Karpas-422 (cell line): ENCODE measurements at regions not wholly inside any gene's neighbourhood (a gene's known extent, or its start where the extent isn't known, plus 50 kb on each side); places are given as distances from the start of the nearest gene placed in this dataset.
"Not testable (repeated sequence)": the region's sequence is repeated elsewhere in the genome, so short reads cannot be mapped to it uniquely, and the experiment has no call there.

Source experiments
- DNase-seq: peaks from one replicate; pipeline ENCODE4 v3.0.0-alpha.2; 2015
- H2AFZ ChIP-seq: fragments of 200-600 bp; sonication (generic); 2 replicates; pipeline ENCODE4 v1.6.1; 2014; ENCODE audit warnings: antibody characterized with exemption, low read length, mixed read lengths
- H3K27ac ChIP-seq: fragments of 200-600 bp; sonication (generic); 2 replicates; pipeline ENCODE4 v1.5.1; 2014; ENCODE audit warnings: mild to moderate bottlenecking, low read length, moderate library complexity
- H3K27me3 ChIP-seq: fragments of 200-600 bp; sonication (generic); 2 replicates; pipeline ENCODE4 v1.6.1; 2014; ENCODE audit warnings: low read length, mixed read lengths
- H3K36me3 ChIP-seq: fragments of 200-600 bp; sonication (generic); 2 replicates; pipeline ENCODE4 v1.6.1; 2014; ENCODE audit warnings: low read length, mixed read lengths; ENCODE audit not compliant: insufficient read depth
- H3K4me1 ChIP-seq: fragments of 200-600 bp; sonication (generic); 2 replicates; pipeline ENCODE4 v1.6.1; 2014; ENCODE audit warnings: mild to moderate bottlenecking, low read length, mixed read lengths
- H3K4me2 ChIP-seq: fragments of 200-600 bp; sonication (generic); 2 replicates; pipeline ENCODE4 v1.6.1; 2014; ENCODE audit warnings: low read length, low read depth, mild to moderate bottlenecking; ENCODE audit not compliant: poor library complexity, severe bottlenecking
- H3K4me3 ChIP-seq: fragments of 200-600 bp; sonication (generic); 2 replicates; pipeline ENCODE4 v1.5.1; 2014; ENCODE audit warnings: mild to moderate bottlenecking, antibody characterized with exemption, low read length, mixed read lengths
- H3K79me2 ChIP-seq: fragments of 200-600 bp; sonication (generic); 2 replicates; pipeline ENCODE4 v1.6.1; 2014; ENCODE audit warnings: mild to moderate bottlenecking, low read length, mixed read lengths
- H3K9ac ChIP-seq: fragments of 200-600 bp; sonication (generic); 2 replicates; pipeline ENCODE4 v1.6.0; 2014; ENCODE audit warnings: low read length
- H3K9me2 ChIP-seq: fragments of 200-600 bp; sonication (generic), shearing (Covaris generic); replicated peaks from 2 replicates; pipeline ENCODE4 v1.6.0; 2014; ENCODE audit warnings: mild to moderate bottlenecking, low read length, moderate library complexity; ENCODE audit not compliant: insufficient read depth
- H3K9me3 ChIP-seq: fragments of 300-700, 200-600 bp; sonication (generic); 2 replicates; pipeline ENCODE4 v1.6.1; 2014; ENCODE audit warnings: low read length, mixed read lengths
- H4K20me1 ChIP-seq: fragments of 200-600 bp; sonication (generic); 2 replicates; pipeline ENCODE4 v1.6.1; 2014; ENCODE audit warnings: mild to moderate bottlenecking, antibody characterized with exemption, low read length, low read depth; ENCODE audit not compliant: insufficient read depth

GRCh38 chr13:86585835-86586234, 786.6 kb upstream of the SLITRK6 start:
- Histone ChIP-seq H3K9me2 (no peaks in the 10 kb centered on the region), H3K79me2 (no peaks in the 10 kb centered on the region), H3K4me2 (no peak overlapping the region), H3K9ac (no peak overlapping the region), H4K20me1 (no peaks in the 10 kb centered on the region), H3K36me3 (no peaks in the 10 kb centered on the region), H3K4me1 (peaks cover 5% of the 10 kb centered on the region), H3K27me3 (no peaks in the 10 kb centered on the region), H2AFZ (peak overlapping the region; percentile 49; the same call in 1 of the 2 replicates), H3K27ac (no peak overlapping the region), H3K4me3 (no peak overlapping the region), H3K9me3 (no peaks in the 10 kb centered on the region; the same call in 1 of the 2 replicates)
- no peak for DNase-seq

- Histone ChIP-seq H3K79me2 (no peaks in the 10 kb centered on the region), H3K36me3 (peaks cover 3% of the 10 kb centered on the region; the same call in 1 of the 2 replicates), H3K4me2 (no peak overlapping the region), H3K4me3 (no peak overlapping the region), H2AFZ (no peak overlapping the region; the same call in 1 of the 2 replicates), H4K20me1 (no peaks in the 10 kb centered on the region), H3K27ac (no peak overlapping the region), H3K4me1 (no peaks in the 10 kb centered on the region), H3K9me3 (peaks cover 10% of the 10 kb centered on the region), H3K9me2 (no peaks in the 10 kb centered on the region), H3K27me3 (no peaks in the 10 kb centered on the region), H3K9ac (no peak overlapping the region)
- no peak for DNase-seq
Observed at GRCh38 chr13:86591862-86592261, 792.6 kb upstream of the SLITRK6 start.

DNA sequence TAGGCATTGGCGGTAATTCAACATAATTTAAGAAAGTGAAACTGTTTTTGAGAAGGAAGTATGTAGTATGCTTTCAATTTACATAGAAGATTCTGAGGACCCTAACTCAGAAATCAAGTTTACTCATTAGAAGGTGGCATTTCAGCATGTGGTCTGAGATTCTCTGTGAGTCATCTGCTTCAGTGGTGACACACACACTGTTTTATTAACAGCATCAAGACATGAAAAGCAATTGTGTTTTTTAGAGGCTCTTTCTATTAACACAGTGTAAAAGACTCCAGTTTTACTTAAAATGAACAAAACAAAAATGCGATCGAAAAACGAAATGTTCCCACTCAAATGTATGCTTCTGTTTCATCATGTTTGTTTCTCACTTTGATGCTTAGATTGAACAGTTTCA, 802.1 kb upstream of the SLITRK6 start:
- H3K79me2 ChIP-seq: no peaks in the 10 kb centered on the region
- H2AFZ ChIP-seq: peak overlapping the region; percentile 12; the same call in 1 of the 2 replicates
- H3K4me3 ChIP-seq: no peak overlapping the region
- no peaks in the 10 kb centered on the region for H4K20me1 ChIP-seq
- H3K27ac ChIP-seq: no peak overlapping the region
- no peaks in the 10 kb centered on the region for H3K36me3 ChIP-seq
- no peak overlapping the region for H3K4me2 ChIP-seq
- H3K9me3 ChIP-seq: peaks cover 3% of the 10 kb centered on the region; the same call in 1 of the 2 replicates
- no peaks in the 10 kb centered on the region for H3K4me1 ChIP-seq
- DNase-seq: no peak
- H3K27me3 ChIP-seq: no peaks in the 10 kb centered on the region
- no peaks in the 10 kb centered on the region for H3K9me2 ChIP-seq
- H3K9ac ChIP-seq: no peak overlapping the region

DNA sequence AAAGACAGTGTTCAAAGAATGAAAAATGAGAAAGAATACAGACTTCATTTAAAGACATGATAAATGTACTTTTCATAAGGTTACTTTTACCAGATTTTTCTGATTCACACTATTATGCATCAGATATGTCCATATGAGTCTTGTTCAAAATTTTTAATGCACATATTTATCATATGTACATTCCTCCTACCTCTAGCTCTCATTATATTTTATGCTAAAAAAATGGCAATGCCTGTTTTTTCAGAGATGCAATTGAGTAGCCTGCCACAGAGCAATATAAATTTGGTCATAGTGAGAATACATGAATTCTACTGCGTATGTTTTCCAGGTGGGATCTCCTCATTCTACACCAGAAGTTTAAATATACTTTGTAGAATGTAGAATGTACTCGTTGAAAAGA, 807.0 kb upstream of the SLITRK6 start:
- no peaks in the 10 kb centered on the region for H3K36me3 ChIP-seq
- H4K20me1 ChIP-seq: no peaks in the 10 kb centered on the region
- peak overlapping the region; percentile 78 for H2AFZ ChIP-seq
- H3K4me2 ChIP-seq: no peak overlapping the region
- H3K4me3 ChIP-seq: no peak overlapping the region
- no peaks in the 10 kb centered on the region for H3K9me2 ChIP-seq
- no peaks in the 10 kb centered on the region for H3K27me3 ChIP-seq
- H3K4me1 ChIP-seq: no peaks in the 10 kb centered on the region
- DNase-seq: no peak
- no peaks in the 10 kb centered on the region for H3K9me3 ChIP-seq
- H3K9ac ChIP-seq: no peak overlapping the region
- H3K79me2 ChIP-seq: no peaks in the 10 kb centered on the region
- H3K27ac ChIP-seq: no peak overlapping the region

DNA sequence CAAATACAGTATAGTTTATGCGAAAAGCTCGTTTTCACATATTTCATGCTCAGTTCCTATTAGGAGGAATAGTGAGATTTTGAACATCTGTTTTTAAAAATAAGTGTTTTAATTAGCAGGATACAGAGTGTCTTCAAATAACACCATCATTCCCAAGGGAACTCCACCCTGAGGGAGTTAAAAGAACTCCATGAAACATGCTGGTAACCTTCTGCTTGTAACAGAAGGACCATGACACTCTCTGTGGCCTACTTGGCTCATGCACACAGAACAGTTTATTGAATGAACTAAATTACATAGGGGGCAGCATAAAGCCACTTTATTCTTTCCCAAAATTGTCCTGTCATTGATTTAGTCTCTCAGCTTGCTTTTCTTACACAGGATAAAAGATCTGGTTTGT, 809.5 kb upstream of the SLITRK6 start:
- Histone ChIP-seq H2AFZ (peak overlapping the region; percentile 10; the same call in 1 of the 2 replicates), H3K9me2 (no peaks in the 10 kb centered on the region), H3K4me1 (no peaks in the 10 kb centered on the region), H3K36me3 (no peaks in the 10 kb centered on the region), H3K27me3 (no peaks in the 10 kb centered on the region), H4K20me1 (no peaks in the 10 kb centered on the region), H3K4me3 (no peak overlapping the region), H3K79me2 (no peaks in the 10 kb centered on the region), H3K4me2 (no peak overlapping the region), H3K9me3 (peaks cover 3% of the 10 kb centered on the region), H3K9ac (no peak overlapping the region), H3K27ac (no peak overlapping the region)
- DNase-seq: no peak

DNA sequence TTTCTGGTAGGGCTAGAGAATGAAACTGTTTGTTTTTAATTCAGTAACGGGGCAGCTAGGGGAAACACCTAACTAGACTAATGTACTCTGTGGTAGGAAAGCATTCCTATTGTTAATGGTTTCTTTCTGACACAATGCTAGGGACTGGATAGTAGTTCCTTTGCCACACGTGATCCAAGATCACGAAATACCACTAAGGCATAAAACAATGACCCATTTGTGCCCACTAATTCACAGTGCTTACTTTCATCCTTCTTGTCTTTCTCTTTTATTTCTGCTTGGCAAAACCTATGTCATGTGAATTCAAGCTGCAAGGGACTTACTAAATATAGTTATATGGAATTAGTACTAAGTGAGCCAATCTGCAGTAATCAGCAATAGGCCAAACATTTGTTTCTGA, 834.1 kb upstream of the SLITRK6 start:
- no peak overlapping the region for H3K4me2 ChIP-seq
- no peaks in the 10 kb centered on the region for H3K27me3 ChIP-seq
- no peaks in the 10 kb centered on the region for H3K9me2 ChIP-seq
- no peak overlapping the region for H3K4me3 ChIP-seq
- no peak overlapping the region for H3K9ac ChIP-seq
- DNase-seq: no peak
- no peaks in the 10 kb centered on the region for H3K4me1 ChIP-seq
- peak overlapping the region; percentile 90 for H2AFZ ChIP-seq
- H3K27ac ChIP-seq: no peak overlapping the region
- no peaks in the 10 kb centered on the region for H4K20me1 ChIP-seq
- H3K36me3 ChIP-seq: no peaks in the 10 kb centered on the region; the same call in 1 of the 2 replicates
- 0 out of 2 replicates have a peak, but pooled peaks cover 1% of the 10 kb centered on the region for H3K9me3 ChIP-seq
- H3K79me2 ChIP-seq: no peaks in the 10 kb centered on the region

- H3K27ac ChIP-seq, H4K20me1 ChIP-seq, H3K4me3 ChIP-seq, H3K79me2 ChIP-seq, H3K9me3 ChIP-seq, H3K27me3 ChIP-seq, H3K4me2 ChIP-seq, DNase-seq, H3K9ac ChIP-seq, H3K9me2 ChIP-seq, H3K4me1 ChIP-seq, H2AFZ ChIP-seq, H3K36me3 ChIP-seq: not testable (repeated sequence)
Observed at GRCh38 chr13:86651171-86651570, 852.0 kb upstream of the SLITRK6 start.

- no peak overlapping the region for H3K9ac ChIP-seq
- H3K4me3 ChIP-seq: no peak overlapping the region
- H3K4me2 ChIP-seq: no peak overlapping the region
- peaks cover 4% of the 10 kb centered on the region; the same call in 1 of the 2 replicates for H3K4me1 ChIP-seq
- H4K20me1 ChIP-seq: no peaks in the 10 kb centered on the region
- H2AFZ ChIP-seq: peak overlapping the region; percentile 37; the same call in 1 of the 2 replicates
- no peaks in the 10 kb centered on the region for H3K9me2 ChIP-seq
- no peaks in the 10 kb centered on the region for H3K79me2 ChIP-seq
- no peaks in the 10 kb centered on the region for H3K36me3 ChIP-seq
- DNase-seq: no peak
- H3K27me3 ChIP-seq: no peaks in the 10 kb centered on the region
- no peak overlapping the region for H3K27ac ChIP-seq
- H3K9me3 ChIP-seq: no peaks in the 10 kb centered on the region; the same call in 1 of the 2 replicates
Observed at GRCh38 chr13:86653009-86653408, 853.8 kb upstream of the SLITRK6 start.
